ENCODE measurements at regions not wholly inside any gene's neighbourhood (a gene's known extent, or its start where the extent isn't known, plus 50 kb on each side); places are given as distances from the start of the nearest gene placed in this dataset.

GRCh38 chr12:132429602-132429945, 60.4 kb upstream of the FBRSL1 start:
- TF ChIP-seq GABPA (IDR thresholded peaks at IDR 0.05; ENCODE audit: low read depth) (no peak), NRF1 (IDR thresholded peaks at IDR 0.05; ENCODE audit: low read depth, low read length) (no peak), EP300 (IDR thresholded peaks at IDR 0.05; ENCODE audit: borderline replicate concordance in 1 of 2, low read depth in 1 of 2, low read length in 1 of 2) (no peak), RAD21 (IDR thresholded peaks at IDR 0.05; ENCODE audit: low read length) (no peak), POLR2AphosphoS5 (IDR thresholded peaks at IDR 0.05; ENCODE audit: low read depth, low read length) (no peak), JUND (IDR thresholded peaks at IDR 0.05) (no peak), TEAD4 (IDR thresholded peaks at IDR 0.05; ENCODE audit: borderline replicate concordance, insufficient read depth) (no peak), CTCF (IDR thresholded peaks at IDR 0.05) (no peak), USF1 (IDR thresholded peaks at IDR 0.05; ENCODE audit: borderline replicate concordance, low read depth) (no peak), SMC3 (IDR thresholded peaks at IDR 0.05; ENCODE audit: low read depth, low read length) (no peak), TCF12 (IDR thresholded peaks at IDR 0.05) (no peak), EZH2phosphoT487 (IDR thresholded peaks at IDR 0.05; ENCODE audit: borderline replicate concordance, low read depth) (no peak), TAF1 (IDR thresholded peaks at IDR 0.05; ENCODE audit: borderline replicate concordance, low read depth, low read length) (no peak)
- TF ChIP-seq, protein P1, sequence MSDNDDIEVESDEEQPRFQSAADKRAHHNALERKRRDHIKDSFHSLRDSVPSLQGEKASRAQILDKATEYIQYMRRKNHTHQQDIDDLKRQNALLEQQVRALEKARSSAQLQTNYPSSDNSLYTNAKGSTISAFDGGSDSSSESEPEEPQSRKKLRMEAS (IDR thresholded peaks at IDR 0.05; ENCODE audit: low read depth): no peak
